SHP77 treated with DMSO at 0.1 percent for 48 hours (cell line): ENCODE measurements at regions not wholly inside any gene's neighbourhood (a gene's known extent, or its start where the extent isn't known, plus 50 kb on each side); places are given as distances from the start of the nearest gene placed in this dataset.
"Not testable (repeated sequence)": the region's sequence is repeated elsewhere in the genome, so short reads cannot be mapped to it uniquely, and the experiment has no call there.

ENCODE experiments used
- DNase-seq: peaks from one replicate; lab custom pipeline; 2025; lab: John Stamatoyannopoulos, UW

GRCh38 chr9:36461323-36461722 lies 61.3 kb upstream of the RNF38 start:
- no peak for DNase-seq

GRCh38 chr9:36458430-36458915 lies 58.4 kb upstream of the RNF38 start:
- not testable (repeated sequence) for DNase-seq

- no peak for DNase-seq
Observed at GRCh38 chr9:36457836-36458429, 57.9 kb upstream of the RNF38 start.

GRCh38 chr9:36456480-36457065 lies 56.5 kb upstream of the RNF38 start:
- DNase-seq, result no peak

- DNase-seq, result no peak
Observed at GRCh38 chr9:36451949-36452348, 51.9 kb upstream of the RNF38 start.

- DNase-seq, result no peak
Observed at GRCh38 chr9:36450110-36450732, 50.2 kb upstream of the RNF38 start.
